ENCODE measurements at regions not wholly inside any gene's neighbourhood (a gene's known extent, or its start where the extent isn't known, plus 50 kb on each side); places are given as distances from the start of the nearest gene placed in this dataset.

DNA sequence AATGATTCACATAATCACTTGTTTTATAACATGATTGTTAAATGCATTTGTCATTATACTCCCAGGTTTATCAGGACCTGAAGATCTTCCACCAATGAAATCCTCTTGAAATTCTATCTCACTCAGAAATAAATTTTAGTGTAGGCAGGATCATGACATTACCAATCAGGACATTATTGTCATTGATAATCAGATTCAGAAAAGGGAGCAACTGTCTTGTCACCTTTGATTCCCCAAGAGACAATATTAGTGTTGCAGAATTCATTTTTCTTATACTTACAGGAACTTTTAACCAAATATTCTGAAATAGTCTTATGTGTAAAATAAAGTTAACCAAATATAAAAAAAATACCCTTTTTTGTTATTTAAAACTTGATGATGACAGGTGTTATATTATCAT, 1892.5 kb upstream of the ADGRL3 start:
- H3K4me1 ChIP-seq = no peaks in the 10 kb centered on the region
- H3K9me3 ChIP-seq = no peaks in the 10 kb centered on the region
- H3K27ac ChIP-seq = no peak overlapping the region
- no peak for DNase-seq
- H3K36me3 ChIP-seq = no peaks in the 10 kb centered on the region
- H3K4me3 ChIP-seq = no peak overlapping the region
- TF ChIP-seq, protein P1, sequence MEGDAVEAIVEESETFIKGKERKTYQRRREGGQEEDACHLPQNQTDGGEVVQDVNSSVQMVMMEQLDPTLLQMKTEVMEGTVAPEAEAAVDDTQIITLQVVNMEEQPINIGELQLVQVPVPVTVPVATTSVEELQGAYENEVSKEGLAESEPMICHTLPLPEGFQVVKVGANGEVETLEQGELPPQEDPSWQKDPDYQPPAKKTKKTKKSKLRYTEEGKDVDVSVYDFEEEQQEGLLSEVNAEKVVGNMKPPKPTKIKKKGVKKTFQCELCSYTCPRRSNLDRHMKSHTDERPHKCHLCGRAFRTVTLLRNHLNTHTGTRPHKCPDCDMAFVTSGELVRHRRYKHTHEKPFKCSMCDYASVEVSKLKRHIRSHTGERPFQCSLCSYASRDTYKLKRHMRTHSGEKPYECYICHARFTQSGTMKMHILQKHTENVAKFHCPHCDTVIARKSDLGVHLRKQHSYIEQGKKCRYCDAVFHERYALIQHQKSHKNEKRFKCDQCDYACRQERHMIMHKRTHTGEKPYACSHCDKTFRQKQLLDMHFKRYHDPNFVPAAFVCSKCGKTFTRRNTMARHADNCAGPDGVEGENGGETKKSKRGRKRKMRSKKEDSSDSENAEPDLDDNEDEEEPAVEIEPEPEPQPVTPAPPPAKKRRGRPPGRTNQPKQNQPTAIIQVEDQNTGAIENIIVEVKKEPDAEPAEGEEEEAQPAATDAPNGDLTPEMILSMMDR (IDR thresholded peaks at IDR 0.05) = no peak
- no peak for TF ChIP-seq POLR2A (IDR thresholded peaks at IDR 0.05)
- no peaks in the 10 kb centered on the region for H3K27me3 ChIP-seq

DNA sequence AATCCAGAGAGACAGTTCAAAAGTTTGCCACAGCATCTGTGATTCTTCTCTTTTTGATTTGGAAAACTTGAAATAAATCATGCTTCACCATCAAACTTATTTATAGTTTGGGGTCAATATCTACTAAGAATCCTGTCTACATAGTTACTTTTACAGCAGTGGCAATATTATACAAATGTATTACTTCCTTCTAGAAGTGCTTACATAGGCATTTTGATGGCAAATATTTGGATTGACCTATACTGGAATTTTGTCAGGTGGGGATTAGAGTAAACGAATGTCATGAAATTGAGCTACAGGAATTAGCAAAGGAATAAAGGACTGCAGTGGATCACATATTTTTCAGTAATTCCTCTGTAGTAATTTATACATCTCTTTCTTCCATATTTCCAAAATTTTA, 1885.5 kb upstream of the ADGRL3 start:
- no peak overlapping the region for H3K4me3 ChIP-seq
- no peaks in the 10 kb centered on the region for H3K4me1 ChIP-seq

DNA sequence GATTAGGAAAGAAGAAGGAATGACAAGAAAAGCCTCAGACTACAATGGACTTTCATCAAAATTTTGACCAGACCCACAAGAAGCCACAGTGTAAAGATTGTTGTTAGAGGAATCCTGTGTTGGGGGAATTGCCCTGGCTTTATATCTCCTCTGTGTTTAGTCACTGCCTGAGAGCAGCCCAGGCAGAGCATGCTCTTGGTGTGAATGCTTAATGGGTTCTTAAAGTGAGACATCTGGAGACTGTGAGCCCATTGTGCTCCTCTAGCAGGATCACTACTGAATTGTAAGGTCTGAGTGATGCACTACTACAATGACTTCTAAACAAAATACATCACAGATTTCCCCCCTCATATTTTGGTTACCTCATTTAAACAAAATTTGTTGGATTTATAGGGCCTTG, 1860.5 kb upstream of the ADGRL3 start:
- DNase-seq = no peak
- H3K27me3 ChIP-seq = no peaks in the 10 kb centered on the region
- TF ChIP-seq POLR2A (IDR thresholded peaks at IDR 0.05) = no peak
- TF ChIP-seq, protein P1 (IDR thresholded peaks at IDR 0.05) = no peak
- H3K4me3 ChIP-seq = no peak overlapping the region
- H3K27ac ChIP-seq = no peak overlapping the region
- no peaks in the 10 kb centered on the region for H3K4me1 ChIP-seq
- no peaks in the 10 kb centered on the region for H3K36me3 ChIP-seq
- H3K9me3 ChIP-seq = no peaks in the 10 kb centered on the region

More for the DNA sequence above, 1885.5 kb upstream of the ADGRL3 start:
- Histone ChIP-seq H3K36me3 (no peaks in the 10 kb centered on the region), H3K9me3 (no peaks in the 10 kb centered on the region), H3K27me3 (no peaks in the 10 kb centered on the region), H3K27ac (no peak overlapping the region)
- TF ChIP-seq, protein P1 (IDR thresholded peaks at IDR 0.05) = no peak
- no peak for TF ChIP-seq POLR2A (IDR thresholded peaks at IDR 0.05)
- DNase-seq = no peak

DNA sequence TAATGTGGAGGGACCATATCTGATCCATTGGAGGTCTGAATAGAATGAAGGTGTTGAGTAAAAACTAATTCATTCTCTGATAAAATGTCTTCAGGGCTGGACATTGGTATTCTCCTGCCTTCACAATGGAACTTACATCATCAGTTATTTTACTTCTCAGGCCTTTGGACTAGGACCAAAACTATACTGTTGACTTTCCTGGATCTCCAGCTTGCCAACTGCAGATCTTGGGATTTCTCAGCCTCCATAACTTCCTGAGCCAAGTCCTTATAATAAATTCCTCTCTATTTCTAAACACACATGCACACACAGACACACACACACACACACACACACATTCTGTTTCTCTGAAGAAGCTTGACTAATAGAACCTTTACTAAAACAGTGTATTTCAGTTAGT, 1858.6 kb upstream of the ADGRL3 start:
- Histone ChIP-seq H3K27ac (no peak overlapping the region), H3K4me3 (no peak overlapping the region), H3K4me1 (no peaks in the 10 kb centered on the region), H3K9me3 (no peaks in the 10 kb centered on the region), H3K36me3 (no peaks in the 10 kb centered on the region), H3K27me3 (no peaks in the 10 kb centered on the region)
- DNase-seq = no peak
- TF ChIP-seq, protein P1 (IDR thresholded peaks at IDR 0.05) = no peak

DNA sequence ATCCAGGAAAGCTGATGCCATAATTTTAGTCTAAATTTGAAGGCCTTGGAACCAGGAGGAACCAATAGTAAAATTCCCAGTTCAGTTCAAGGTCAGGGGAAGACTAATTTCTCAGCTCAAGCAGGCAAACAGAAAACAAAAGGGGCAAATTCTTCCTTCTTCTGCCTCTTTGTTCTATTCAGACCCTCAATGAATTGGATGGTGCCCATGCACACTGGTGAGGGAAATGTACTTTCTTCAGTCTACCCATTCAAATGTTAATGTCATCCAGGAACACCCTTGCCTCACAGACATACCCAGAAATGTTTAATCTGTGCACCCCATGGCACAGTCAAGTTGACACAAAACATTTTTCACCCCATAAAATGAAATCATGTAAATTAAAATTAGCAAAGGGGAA, 1851.2 kb upstream of the ADGRL3 start:
- no peak overlapping the region for H3K4me3 ChIP-seq
- no peaks in the 10 kb centered on the region for H3K9me3 ChIP-seq
- no peaks in the 10 kb centered on the region for H3K27me3 ChIP-seq
- no peaks in the 10 kb centered on the region for H3K36me3 ChIP-seq
- DNase-seq = no peak
- H3K27ac ChIP-seq = no peak overlapping the region
- no peak for TF ChIP-seq POLR2A (IDR thresholded peaks at IDR 0.05)
- TF ChIP-seq, protein P1 (IDR thresholded peaks at IDR 0.05) = no peak
- no peaks in the 10 kb centered on the region for H3K4me1 ChIP-seq

DNA sequence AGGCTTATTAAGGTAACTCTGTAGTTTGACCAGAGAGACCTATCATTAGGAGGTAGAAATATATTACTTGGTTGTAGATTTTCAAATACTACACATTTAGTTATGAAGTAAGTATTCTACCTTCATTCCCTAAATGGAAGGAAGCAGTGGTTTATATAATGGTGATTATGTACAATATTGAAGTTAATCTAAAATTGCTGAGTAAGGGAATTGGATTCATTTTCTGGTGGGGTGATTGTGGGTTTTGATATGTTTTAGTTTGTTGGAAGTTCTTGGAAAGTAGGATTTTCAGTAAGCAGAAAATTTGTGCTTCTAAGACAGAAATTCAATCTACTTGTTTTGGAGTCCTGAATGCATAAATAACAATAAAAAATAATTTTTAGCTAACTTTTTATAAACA, 1830.9 kb upstream of the ADGRL3 start:
- H3K27me3 ChIP-seq = no peaks in the 10 kb centered on the region
- no peak overlapping the region for H3K4me3 ChIP-seq
- H3K36me3 ChIP-seq = no peaks in the 10 kb centered on the region
- H3K9me3 ChIP-seq = no peaks in the 10 kb centered on the region
- TF ChIP-seq, protein P1 (IDR thresholded peaks at IDR 0.05) = no peak
- no peak for TF ChIP-seq POLR2A (IDR thresholded peaks at IDR 0.05)
- DNase-seq = no peak
- H3K4me1 ChIP-seq = no peaks in the 10 kb centered on the region
- H3K27ac ChIP-seq = no peak overlapping the region

All from Peyer's patch (tissue), 4 donors.